ENCODE measurements at regions not wholly inside any gene's neighbourhood (a gene's known extent, or its start where the extent isn't known, plus 50 kb on each side); places are given as distances from the start of the nearest gene placed in this dataset.
A peak's percentile ranks its signal among the peaks of the same experiment; 100 is the strongest.
"Not testable (repeated sequence)": the region's sequence is repeated elsewhere in the genome, so short reads cannot be mapped to it uniquely, and the experiment has no call there.

- no peaks in the 10 kb centered on the region for H3K4me1 ChIP-seq (ENCODE audit: control insufficient read depth, insufficient read depth, low read length)
- DNase-seq (ENCODE audit: low read depth in 4 of 6, low spot score in 6 of 6) = peak in 1 of 6 donors; percentile 12
- WGBS (ENCODE audit: insufficient coverage) = no CpG with 5 or more reads among the region's 1 CpG
- no peaks in the 10 kb centered on the region for H3K27me3 ChIP-seq (ENCODE audit: control insufficient read depth, insufficient read depth, low read length)
- no peak overlapping the region for H3K27ac ChIP-seq (ENCODE audit: low read depth, low read length)
- no peaks in the 10 kb centered on the region for H3K36me3 ChIP-seq (ENCODE audit: control insufficient read depth, insufficient read depth, low read length)
- H3K4me3 ChIP-seq (ENCODE audit: low read depth, low read length) = no peak overlapping the region
- no peaks in the 10 kb centered on the region for H3K9me3 ChIP-seq (ENCODE audit: control insufficient read depth, insufficient read depth, low read length)
Measured at GRCh38 chr14:80315681-80316080, 104.4 kb upstream of the DIO2 start.

GRCh38 chr14:80313806-80314205 is 102.5 kb upstream of the DIO2 start:
- no peaks in the 10 kb centered on the region for H3K4me1 ChIP-seq (ENCODE audit: control insufficient read depth, insufficient read depth, low read length)
- H3K36me3 ChIP-seq (ENCODE audit: control insufficient read depth, insufficient read depth, low read length) = no peaks in the 10 kb centered on the region
- H3K27me3 ChIP-seq (ENCODE audit: control insufficient read depth, insufficient read depth, low read length) = no peaks in the 10 kb centered on the region
- H3K4me3 ChIP-seq (ENCODE audit: low read depth, low read length) = no peak overlapping the region
- no peaks in the 10 kb centered on the region for H3K9me3 ChIP-seq (ENCODE audit: control insufficient read depth, insufficient read depth, low read length)
- peak in 1 of 6 donors; percentile 8 for DNase-seq (ENCODE audit: low read depth in 4 of 6, low spot score in 6 of 6)
- H3K27ac ChIP-seq (ENCODE audit: low read depth, low read length) = no peak overlapping the region

GRCh38 chr14:80310938-80311750 is 99.8 kb upstream of the DIO2 start:
- peak in 1 of 6 donors; percentile 10 for DNase-seq (ENCODE audit: low read depth in 4 of 6, low spot score in 6 of 6)
- Histone ChIP-seq H3K4me1 (ENCODE audit: control insufficient read depth, insufficient read depth, low read length) (no peaks in the 10 kb centered on the region), H3K4me3 (ENCODE audit: low read depth, low read length) (no peak overlapping the region), H3K27ac (ENCODE audit: low read depth, low read length) (no peak overlapping the region), H3K36me3 (ENCODE audit: control insufficient read depth, insufficient read depth, low read length) (no peaks in the 10 kb centered on the region), H3K27me3 (ENCODE audit: control insufficient read depth, insufficient read depth, low read length) (no peaks in the 10 kb centered on the region), H3K9me3 (ENCODE audit: control insufficient read depth, insufficient read depth, low read length) (no peaks in the 10 kb centered on the region)
- WGBS (ENCODE audit: insufficient coverage) = 60% methylated on average over 1 of the region's 5 CpGs

GRCh38 chr14:80304125-80304766 is 92.9 kb upstream of the DIO2 start:
- no peak for DNase-seq (ENCODE audit: low read depth in 4 of 6, low spot score in 6 of 6)
- H3K27ac ChIP-seq (ENCODE audit: low read depth, low read length) = no peak overlapping the region
- no peaks in the 10 kb centered on the region for H3K27me3 ChIP-seq (ENCODE audit: control insufficient read depth, insufficient read depth, low read length)
- H3K4me3 ChIP-seq (ENCODE audit: low read depth, low read length) = no peak overlapping the region
- H3K36me3 ChIP-seq (ENCODE audit: control insufficient read depth, insufficient read depth, low read length) = no peaks in the 10 kb centered on the region
- no peaks in the 10 kb centered on the region for H3K4me1 ChIP-seq (ENCODE audit: control insufficient read depth, insufficient read depth, low read length)
- no peaks in the 10 kb centered on the region for H3K9me3 ChIP-seq (ENCODE audit: control insufficient read depth, insufficient read depth, low read length)
- 68% methylated on average over 5 of the region's 6 CpGs for WGBS (ENCODE audit: insufficient coverage)

- no peaks in the 10 kb centered on the region for H3K4me1 ChIP-seq (ENCODE audit: control insufficient read depth, insufficient read depth, low read length)
- no peaks in the 10 kb centered on the region for H3K27me3 ChIP-seq (ENCODE audit: control insufficient read depth, insufficient read depth, low read length)
- H3K27ac ChIP-seq (ENCODE audit: low read depth, low read length) = no peak overlapping the region
- H3K9me3 ChIP-seq (ENCODE audit: control insufficient read depth, insufficient read depth, low read length) = no peaks in the 10 kb centered on the region
- WGBS (ENCODE audit: insufficient coverage) = no CpG with 5 or more reads among the region's 2 CpGs
- no peaks in the 10 kb centered on the region for H3K36me3 ChIP-seq (ENCODE audit: control insufficient read depth, insufficient read depth, low read length)
- no peak for DNase-seq (ENCODE audit: low read depth in 4 of 6, low spot score in 6 of 6)
- H3K4me3 ChIP-seq (ENCODE audit: low read depth, low read length) = no peak overlapping the region
Measured at GRCh38 chr14:80300351-80300750, 89.0 kb upstream of the DIO2 start.

GRCh38 chr14:80298491-80299017 is 87.2 kb upstream of the DIO2 start:
- H3K4me3 ChIP-seq (ENCODE audit: low read depth, low read length) = no peak overlapping the region
- H3K9me3 ChIP-seq (ENCODE audit: control insufficient read depth, insufficient read depth, low read length) = no peaks in the 10 kb centered on the region
- peak in 1 of 6 donors; percentile 4 for DNase-seq (ENCODE audit: low read depth in 4 of 6, low spot score in 6 of 6)
- no peak overlapping the region for H3K27ac ChIP-seq (ENCODE audit: low read depth, low read length)
- no peaks in the 10 kb centered on the region for H3K27me3 ChIP-seq (ENCODE audit: control insufficient read depth, insufficient read depth, low read length)
- whole genome bisulfite sequencing (ENCODE audit: insufficient coverage) = 94% methylated on average over 3 of the region's 8 CpGs
- H3K4me1 ChIP-seq (ENCODE audit: control insufficient read depth, insufficient read depth, low read length) = no peaks in the 10 kb centered on the region
- no peaks in the 10 kb centered on the region for H3K36me3 ChIP-seq (ENCODE audit: control insufficient read depth, insufficient read depth, low read length)

GRCh38 chr14:80291101-80291500 is 79.8 kb upstream of the DIO2 start:
- Histone ChIP-seq H3K4me1 (ENCODE audit: control insufficient read depth, insufficient read depth, low read length) (no peaks in the 10 kb centered on the region), H3K27me3 (ENCODE audit: control insufficient read depth, insufficient read depth, low read length) (no peaks in the 10 kb centered on the region), H3K27ac (ENCODE audit: low read depth, low read length) (no peak overlapping the region), H3K4me3 (ENCODE audit: low read depth, low read length) (no peak overlapping the region), H3K36me3 (ENCODE audit: control insufficient read depth, insufficient read depth, low read length) (no peaks in the 10 kb centered on the region), H3K9me3 (ENCODE audit: control insufficient read depth, insufficient read depth, low read length) (no peaks in the 10 kb centered on the region)
- DNase-seq (ENCODE audit: low read depth in 4 of 6, low spot score in 6 of 6) = no peak
- WGBS (ENCODE audit: insufficient coverage) = no CpG with 5 or more reads among the region's 1 CpG

GRCh38 chr14:80286744-80287143 is 75.4 kb upstream of the DIO2 start:
- not testable (repeated sequence) for DNase-seq (ENCODE audit: low read depth in 4 of 6, low spot score in 6 of 6)
- over 99% methylated on average over 12 of the region's 27 CpGs for WGBS (ENCODE audit: insufficient coverage)

GRCh38 chr14:80278293-80279023 is 67.2 kb upstream of the DIO2 start:
- H3K4me1 ChIP-seq (ENCODE audit: control insufficient read depth, insufficient read depth, low read length) = no peaks in the 10 kb centered on the region
- H3K4me3 ChIP-seq (ENCODE audit: low read depth, low read length) = no peak overlapping the region
- no peak for DNase-seq (ENCODE audit: low read depth in 4 of 6, low spot score in 6 of 6)
- no peak overlapping the region for H3K27ac ChIP-seq (ENCODE audit: low read depth, low read length)
- WGBS (ENCODE audit: insufficient coverage) = 74% methylated on average over 2 of the region's 2 CpGs
- no peaks in the 10 kb centered on the region for H3K27me3 ChIP-seq (ENCODE audit: control insufficient read depth, insufficient read depth, low read length)
- H3K9me3 ChIP-seq (ENCODE audit: control insufficient read depth, insufficient read depth, low read length) = peaks cover 3% of the 10 kb centered on the region
- no peaks in the 10 kb centered on the region for H3K36me3 ChIP-seq (ENCODE audit: control insufficient read depth, insufficient read depth, low read length)

More at GRCh38 chr14:80286744-80287143, 75.4 kb upstream of the DIO2 start:
- not testable (repeated sequence) for H3K27ac ChIP-seq (ENCODE audit: low read depth, low read length); H3K27me3 ChIP-seq (ENCODE audit: control insufficient read depth, insufficient read depth, low read length); H3K9me3 ChIP-seq (ENCODE audit: control insufficient read depth, insufficient read depth, low read length); H3K4me3 ChIP-seq (ENCODE audit: low read depth, low read length); H3K36me3 ChIP-seq (ENCODE audit: control insufficient read depth, insufficient read depth, low read length); H3K4me1 ChIP-seq (ENCODE audit: control insufficient read depth, insufficient read depth, low read length)
